ENCODE measurements at regions not wholly inside any gene's neighbourhood (a gene's known extent, or its start where the extent isn't known, plus 50 kb on each side); places are given as distances from the start of the nearest gene placed in this dataset.

DNA sequence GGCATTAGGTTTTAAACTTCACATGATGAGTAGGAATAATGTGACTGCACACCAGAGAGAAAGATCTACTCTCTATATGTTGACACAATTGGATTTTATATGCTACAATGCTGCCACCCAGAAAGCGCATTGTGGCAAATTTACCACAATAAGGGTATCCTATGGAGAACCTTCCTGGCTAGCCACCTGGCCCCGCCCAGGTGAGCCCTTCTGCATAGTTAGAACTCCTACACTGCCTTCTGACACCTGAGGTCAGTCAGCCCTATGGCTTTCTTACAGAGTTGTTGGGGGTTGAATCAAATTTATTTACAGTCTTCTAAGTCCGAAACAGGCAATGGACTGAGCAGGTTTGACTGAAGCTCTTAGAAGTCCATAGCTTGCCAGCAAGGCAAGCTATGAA lies 153.8 kb upstream of the S100G start:
- DNase-seq (ENCODE audit: low spot score), result no peak

DNA sequence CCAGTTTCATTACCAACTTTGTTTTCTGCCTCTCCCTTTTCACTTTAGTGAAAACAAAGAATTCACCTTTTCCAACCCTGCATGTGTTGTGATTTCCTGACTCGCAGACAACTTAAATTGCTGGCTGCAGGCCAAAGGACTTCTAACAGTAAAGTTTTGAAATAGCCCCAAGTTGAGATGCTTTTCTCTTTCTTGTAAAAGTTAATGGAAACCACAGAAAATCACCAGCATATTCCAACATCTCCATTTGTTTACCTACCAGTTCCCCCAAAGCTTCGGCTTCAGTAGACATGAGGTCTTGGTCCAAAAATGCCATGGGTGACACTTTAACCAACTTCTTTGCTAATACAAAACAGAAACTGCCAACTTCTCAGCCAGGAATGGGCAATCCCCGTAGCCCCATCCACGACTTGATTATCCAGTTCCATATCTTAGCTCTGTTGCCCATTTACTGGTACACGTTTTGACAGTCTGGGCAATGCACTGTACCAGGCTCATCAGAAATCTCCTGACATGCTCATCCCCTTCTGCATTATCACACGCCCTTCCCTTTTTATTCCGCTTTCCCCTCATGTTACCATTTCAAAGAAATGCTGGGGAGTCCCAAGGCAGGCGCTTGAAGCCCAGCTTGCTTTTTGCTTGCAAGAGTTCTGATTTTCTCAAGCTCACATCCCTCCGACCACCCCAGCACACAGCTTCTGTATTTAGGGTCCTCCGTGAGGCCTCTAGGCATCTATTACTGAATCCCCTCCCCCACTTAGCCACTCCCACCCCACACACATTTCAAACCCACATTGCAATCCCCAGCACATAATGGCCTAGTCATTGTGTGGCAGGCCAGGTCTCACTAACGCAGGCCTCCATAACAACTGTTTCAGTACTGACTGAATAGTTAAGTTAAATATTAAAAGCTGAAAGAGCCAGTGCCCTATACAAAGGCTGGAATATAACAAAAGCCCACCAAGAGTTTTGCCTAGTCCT lies 137.9 kb upstream of the S100G start:
- no peak for DNase-seq (ENCODE audit: low spot score)

DNA sequence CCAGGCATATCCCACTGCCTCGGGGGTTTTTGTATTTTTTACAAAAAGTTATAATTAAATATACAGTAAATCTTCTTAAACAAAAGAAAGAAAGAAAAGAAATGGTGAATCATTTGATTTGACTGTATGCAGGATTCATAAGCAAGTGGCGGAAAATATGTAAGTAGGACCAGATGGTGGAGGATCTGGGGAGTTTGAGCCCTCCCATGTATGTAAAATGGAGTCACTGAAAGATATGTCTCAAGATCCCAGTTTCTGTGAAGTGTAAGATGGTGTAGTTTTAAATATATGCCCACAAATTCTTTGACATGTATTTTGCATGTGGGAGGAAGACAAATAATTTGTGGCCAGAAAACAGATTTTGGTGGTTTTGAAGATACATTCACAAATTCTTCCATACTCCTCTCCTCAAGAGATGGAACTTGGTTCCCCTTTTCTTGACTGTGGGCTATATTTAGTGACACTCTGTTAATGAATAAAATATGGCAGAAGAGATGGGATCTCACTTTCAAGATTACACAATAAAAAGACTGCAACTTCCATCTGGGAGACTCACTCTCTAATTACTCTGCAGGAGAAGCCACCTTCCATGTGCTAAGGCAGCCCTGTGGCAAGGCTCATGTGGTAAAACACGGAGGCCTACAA lies 133.6 kb upstream of the S100G start:
- DNase-seq (ENCODE audit: low spot score), result no peak

DNA sequence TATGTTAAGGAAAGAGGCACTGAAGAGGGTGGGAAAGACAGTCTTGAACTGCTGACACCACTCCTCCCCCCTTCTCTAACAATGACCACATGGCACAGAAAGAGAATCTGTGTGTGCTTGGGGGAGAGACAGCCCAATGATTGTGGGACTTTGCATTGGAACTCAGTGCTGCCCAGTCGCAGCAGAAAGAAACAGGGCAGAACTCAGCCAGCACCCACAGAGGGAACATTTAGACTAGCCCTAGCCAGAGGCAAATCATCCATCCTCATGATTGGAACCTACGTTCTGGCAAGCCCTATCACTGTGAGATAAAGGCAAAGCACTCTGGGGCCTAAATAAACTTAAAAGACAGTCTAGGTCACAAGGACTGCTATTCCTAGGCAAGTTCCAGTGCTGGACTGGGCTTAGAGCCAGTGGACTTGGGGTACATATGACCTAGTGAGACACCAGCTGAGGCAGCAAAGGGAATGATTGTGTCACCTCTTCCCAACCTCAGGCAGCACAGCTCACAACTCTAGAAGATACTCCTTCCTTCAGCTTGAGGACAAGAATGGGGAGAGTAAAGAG lies 132.8 kb upstream of the S100G start:
- DNase-seq (ENCODE audit: low spot score), result no peak

DNA sequence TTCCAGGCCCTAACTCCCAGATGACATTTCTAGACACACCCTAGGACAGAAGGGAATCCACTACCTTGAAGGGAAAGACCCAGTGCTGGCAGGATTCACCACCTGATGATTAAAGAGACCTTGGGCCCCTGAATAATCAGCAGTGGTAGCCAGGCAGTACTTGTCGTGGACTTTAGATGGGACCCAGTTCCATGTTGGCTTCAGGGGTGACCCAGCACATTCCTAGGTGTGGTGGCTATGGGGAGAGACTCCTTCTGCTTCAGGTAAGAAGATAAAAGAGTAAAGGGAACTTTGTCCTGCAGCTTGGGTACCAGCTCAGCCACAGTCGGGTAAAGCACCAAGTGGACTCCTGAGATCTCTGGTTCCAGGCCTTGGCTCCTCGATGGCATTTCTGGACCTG lies 131.8 kb upstream of the S100G start:
- no peak for DNase-seq (ENCODE audit: low spot score)

DNA sequence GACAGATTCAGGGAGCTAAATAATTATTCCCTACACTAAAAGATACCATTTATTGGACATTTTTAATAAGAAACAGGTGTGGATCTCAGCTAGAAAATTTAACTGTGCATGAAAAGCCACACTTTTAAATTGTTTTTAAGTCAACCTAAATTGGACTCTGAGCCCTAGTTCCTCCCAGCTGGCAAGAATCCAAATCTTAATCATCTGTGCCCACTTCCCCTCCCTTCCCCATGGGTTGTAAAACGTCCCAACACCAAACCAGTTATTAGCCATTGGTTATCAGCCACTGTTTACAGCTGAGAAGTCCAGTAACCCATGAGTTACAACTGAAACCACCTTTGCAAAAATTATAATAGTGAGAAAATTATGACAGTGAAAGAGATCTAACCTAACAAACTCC lies 125.6 kb upstream of the S100G start:
- no peak for DNase-seq (ENCODE audit: low spot score)

DNA sequence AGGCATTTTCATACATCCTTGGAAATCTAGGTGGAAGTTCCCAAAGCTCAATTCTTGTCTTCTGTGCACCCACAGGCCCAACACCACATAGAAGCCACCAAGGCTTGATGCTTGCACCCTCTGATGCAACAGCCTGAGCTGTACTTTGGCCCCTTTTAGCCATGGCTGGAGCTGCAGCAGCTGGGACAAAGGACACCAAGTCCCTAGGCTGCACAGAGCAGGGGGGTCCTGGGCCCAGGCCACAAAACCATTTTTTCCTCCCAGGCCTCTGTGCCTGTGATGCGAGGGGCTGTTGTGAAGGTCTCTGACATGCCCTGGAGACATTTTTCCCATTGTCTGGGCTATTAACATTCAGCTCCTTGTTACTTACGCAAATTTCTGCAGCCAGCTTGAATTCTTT lies 124.0 kb upstream of the S100G start:
- no peak for DNase-seq (ENCODE audit: low spot score)

DNA sequence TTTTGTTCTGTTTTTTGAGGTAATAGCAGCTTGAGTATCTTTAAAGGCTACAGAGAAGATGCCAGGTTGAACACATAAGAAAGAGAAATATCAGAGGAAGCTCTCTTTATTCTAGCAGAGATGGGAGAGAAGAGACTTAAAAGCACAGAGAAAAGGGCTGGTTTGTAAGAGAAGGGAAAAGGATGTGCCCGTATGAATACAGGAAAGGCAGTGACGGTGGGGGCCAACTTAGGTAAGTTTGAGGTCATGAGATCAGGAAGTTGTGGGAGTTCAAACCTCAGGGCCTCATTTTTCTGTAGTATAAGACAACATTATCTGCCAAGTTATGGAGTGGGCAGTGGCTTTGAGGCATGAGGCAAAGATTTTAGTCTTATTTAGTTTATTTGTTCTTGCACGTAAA lies 121.3 kb upstream of the S100G start:
- DNase-seq (ENCODE audit: low spot score), result peak; percentile 7
